DMS153 treated with DMSO at 0.1 percent for 48 hours (cell line): ENCODE measurements at regions not wholly inside any gene's neighbourhood (a gene's known extent, or its start where the extent isn't known, plus 50 kb on each side); places are given as distances from the start of the nearest gene placed in this dataset.

Experiments
- DNase-seq: peaks from one replicate; lab custom pipeline; 2025; ENCODE audit not compliant: unreplicated experiment; lab: John Stamatoyannopoulos, UW

DNA sequence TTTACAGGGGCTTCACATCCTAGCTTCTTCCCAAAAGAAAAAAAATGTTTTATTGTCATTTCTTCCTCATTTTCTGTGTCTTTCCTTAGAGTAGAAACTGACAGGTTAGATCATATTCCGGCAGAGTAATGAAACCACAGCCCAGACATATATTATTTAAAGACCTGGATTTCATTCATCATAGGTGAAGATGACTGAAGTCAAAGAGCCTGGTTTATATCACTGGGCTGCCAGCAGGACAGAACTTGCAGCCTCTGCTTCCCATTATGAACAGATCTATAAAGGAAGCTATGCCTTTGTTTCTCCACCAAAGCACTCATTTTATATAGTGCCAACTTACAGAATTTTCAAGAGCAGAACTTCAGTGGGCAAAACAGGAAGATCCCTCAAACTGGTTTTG, 137.9 kb downstream of the METTL4 start:
- DNase-seq = no peak

DNA sequence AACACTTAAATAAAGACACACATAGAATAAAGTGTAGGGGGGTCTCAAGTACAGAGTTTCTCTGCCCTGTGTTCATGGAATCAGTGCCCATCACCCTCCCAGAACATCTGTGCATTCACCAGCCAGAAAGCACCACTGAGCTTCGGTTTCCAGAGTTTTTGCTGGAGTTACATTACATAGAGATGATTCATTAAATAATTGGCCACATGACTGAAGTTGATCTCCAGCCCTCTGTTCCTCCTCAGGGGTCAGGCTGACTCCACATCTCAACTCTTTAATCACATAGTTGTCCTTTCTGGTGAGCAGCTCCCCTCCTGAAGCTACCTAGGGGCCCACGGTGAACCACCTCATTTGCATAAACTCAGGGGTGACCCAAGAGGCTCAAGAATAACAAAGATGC, 129.8 kb downstream of the METTL4 start:
- no peak for DNase-seq

DNA sequence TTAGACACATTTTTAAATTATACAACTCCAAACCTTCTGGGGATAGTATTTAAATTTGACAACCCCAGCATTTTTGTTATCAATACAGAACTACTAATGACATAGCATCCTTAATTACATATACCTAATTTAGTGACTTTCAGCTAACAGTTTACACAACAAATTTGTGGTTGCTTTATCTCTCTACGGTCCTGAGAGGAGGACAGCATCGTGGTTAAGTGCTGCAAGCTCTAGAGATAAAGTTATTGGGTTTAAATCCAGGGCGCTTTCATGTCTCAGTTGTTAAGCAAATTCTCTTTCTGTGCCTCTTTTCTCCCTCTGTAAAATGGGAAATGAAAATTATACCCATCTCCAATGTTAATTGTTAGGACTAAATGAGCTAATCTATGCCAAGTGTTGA, 129.3 kb downstream of the METTL4 start:
- no peak for DNase-seq

DNA sequence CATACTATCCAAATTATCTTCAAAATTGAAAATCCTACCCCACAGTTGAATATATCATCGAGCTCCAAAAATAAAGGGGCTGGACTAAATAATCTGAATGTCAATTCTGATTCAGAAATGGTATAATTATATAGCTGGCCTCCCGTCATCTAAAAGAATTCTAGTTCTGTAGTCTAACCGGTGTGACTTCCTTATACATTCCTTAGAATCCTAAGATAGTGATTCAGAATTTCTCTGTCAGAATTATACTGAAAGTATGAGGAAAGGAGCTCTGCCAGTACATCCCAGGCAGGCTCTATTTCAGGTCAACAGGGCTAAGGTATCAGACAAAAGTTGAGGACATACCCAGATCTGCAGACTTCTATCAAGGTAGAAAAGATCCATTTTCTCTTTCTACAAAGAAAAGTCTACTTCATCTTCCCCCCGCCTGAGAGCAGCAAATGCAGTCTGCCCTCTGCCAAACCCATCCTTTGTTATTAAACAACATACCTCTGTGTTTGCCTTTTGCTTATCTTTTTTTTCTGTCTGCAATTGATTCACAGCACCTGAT, 128.5 kb downstream of the METTL4 start:
- DNase-seq = no peak

DNA sequence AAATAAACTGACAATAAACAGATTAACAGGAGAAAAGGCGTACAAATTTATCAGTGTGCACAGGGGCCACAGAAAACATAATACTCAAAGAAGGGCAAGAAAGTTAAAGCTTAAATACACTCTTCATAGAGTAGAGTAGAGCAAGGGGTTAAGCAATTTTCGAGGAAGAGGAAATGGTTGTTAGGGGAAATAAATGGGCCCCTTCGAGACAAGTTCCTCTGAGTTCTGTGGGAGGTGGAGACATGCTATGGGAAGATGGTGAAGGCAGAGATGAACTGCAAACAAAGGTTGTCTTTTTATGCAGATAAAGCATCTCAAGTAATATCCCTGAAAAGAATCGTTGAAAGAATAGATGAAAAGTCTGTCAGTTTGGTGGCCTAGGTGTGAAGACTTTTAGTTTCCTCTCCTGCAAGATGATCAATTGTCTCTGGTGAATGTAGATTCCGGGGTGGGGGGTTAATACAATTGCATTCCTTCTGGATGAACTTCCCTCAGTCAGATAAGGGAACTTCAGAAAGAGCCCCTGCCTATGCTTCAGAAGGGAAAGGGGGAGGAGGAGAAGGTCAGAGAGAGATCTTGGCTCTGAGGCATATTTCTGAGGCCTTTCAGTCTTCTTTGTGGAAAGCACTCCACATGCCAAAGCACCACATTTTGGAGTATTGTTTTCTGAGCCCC, 127.0 kb downstream of the METTL4 start:
- no peak for DNase-seq

DNA sequence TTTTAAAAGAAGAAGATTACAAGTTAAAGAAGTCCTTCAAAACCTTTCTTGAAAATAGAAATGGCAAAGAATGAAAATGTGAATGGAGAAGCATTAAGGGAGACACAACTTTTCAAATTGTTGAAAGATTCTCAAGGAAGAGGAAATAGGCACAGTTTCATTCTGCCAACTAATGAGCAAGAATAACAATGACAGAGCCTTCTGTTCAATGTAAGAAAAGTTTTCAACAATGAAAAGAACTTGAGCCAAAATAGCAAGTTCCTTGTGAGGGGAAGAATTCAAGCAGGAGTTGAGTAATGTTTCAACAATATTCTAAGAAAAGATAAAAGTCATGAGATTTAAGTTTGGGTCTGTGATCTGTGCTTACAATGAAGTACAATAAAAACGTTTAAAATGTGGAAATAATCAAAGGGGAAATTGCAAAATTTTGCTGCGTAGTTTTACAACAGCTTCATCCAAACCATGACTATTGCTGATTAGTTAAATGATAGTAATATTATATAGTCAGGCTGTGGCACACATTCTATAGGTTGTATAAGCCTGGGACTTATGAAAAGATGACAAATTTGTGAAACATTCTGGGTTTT, 122.6 kb downstream of the METTL4 start:
- no peak for DNase-seq

DNA sequence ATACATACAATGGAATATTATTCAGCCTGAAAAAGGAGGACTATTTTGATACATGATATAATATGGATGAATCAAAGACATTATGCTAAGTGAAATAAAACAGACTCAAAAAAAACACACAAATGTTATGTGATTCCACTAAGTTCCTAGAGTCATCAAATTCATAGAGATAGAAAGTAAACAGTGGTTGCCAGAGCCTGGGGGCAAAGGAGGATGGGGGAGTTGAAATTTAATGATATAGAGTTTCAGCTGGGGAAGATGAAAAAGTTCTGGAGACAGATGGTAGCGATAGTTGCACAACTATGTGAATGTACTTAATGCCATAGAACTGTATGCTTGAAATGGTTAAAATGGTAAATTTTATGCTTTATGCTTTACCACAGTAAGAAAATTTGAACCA, 119.7 kb downstream of the METTL4 start:
- no peak for DNase-seq

DNA sequence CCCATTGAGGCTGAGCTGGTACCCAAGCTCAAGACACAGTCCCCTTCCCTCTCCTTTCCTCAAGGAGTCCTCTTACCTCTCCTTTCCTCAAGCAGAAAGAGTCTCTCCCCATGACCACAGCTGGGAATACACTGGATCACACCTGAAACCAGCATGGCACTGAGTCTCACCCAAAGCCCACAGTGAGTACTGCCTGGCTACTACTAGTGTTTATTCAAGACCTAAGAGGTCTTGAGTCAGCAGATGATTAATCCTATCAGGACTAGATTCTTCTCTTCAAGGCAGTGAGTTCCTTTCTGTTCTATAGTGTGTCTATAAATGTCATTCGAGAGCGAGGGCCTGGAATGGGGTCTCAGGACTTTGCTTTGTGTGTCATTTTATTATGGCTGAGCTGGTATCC, 111.4 kb downstream of the METTL4 start:
- no peak for DNase-seq

DNA sequence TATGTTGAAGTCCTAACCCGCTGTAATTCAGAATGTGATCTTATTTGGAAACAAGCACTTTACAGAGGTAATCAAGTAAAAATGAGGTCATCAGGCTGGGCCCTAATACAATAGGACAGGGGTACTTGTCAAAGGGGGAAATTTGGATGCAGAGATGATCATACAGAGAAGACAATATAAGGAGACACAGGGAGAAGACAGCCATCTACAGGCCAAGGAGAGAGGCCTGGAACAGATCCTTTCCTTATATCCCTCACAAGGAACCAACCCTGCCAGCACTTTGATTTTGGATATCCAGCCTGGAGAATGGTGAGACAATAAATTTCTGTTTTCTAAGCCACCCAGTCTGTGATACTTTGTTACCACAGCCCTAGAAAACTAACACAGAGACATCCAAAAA, 104.3 kb downstream of the METTL4 start:
- DNase-seq = no peak

DNA sequence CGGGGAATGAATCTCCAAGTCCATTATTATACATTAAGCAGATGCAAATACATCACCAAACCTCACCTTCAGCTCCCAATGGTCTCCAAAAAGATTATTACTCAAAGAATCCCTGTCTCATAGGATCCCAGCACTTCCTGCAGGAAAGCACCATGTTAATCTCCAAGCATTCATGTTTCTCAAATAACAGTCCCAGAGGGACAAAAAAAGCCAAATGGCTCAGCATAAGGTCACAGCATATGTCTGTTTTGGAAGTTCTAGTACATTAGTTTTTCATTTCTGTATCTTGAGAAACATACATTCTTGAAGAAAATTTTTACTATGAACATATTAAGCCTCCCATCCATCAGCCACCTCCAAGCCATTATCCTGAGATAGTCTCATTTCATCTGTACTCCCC, 103.3 kb downstream of the METTL4 start:
- DNase-seq = no peak

DNA sequence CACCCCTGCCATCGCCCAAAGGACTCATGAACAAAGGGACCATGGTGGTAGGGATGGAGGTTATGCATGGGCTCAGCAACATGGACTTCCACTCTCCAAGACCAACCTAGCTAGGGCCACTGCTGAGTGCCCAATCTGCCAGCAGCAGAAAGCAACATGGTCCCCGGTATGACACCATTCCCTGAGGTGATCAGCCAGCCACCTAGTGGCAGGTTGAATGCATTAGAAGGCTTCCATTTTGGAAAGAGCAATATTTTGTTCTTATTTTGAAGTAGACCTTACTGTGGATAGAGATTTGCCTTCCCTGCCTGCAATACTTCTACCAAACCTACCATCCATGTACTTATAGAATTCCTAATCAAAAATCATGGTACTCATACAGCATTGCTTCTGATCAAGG, 99.8 kb downstream of the METTL4 start:
- no peak for DNase-seq

DNA sequence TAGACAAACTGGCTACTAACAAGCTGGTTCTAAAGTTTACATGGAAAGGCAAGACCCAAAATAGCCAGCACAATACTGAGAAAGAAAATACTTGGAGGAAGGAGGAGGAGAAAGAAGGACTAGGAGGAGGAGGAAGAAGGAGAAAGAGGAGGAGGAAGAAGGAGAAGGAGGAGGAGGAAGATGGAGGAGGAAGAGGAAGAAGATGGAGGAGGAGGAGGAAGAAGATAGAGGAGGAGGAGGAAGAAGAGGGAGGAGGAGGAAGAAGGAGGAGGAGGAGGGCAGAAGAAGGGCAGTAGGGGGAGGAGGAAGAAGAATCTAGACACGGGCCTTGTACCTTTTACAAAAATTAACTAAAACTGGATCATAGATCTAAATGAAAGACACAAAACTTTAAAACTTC, 92.6 kb downstream of the METTL4 start:
- no peak for DNase-seq

DNA sequence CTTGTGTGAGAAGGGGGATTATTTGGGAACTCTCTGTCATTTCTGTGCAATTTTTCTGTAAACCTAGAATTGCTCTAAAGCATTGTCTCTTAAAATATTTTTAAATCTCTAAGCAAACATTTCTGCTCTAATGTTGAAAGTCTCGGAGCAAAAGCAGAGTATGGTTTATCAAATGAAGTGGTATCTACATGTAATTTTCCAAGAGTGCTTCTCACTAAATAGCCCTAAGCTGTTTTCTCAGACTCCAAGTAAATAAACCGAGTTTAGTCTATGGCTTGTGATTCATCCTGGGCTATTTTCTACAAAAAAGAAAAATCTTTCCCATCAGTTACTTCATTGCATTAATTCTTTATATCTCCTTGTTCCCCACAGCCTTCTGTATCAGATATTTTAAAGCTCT, 90.8 kb downstream of the METTL4 start:
- no peak for DNase-seq

DNA sequence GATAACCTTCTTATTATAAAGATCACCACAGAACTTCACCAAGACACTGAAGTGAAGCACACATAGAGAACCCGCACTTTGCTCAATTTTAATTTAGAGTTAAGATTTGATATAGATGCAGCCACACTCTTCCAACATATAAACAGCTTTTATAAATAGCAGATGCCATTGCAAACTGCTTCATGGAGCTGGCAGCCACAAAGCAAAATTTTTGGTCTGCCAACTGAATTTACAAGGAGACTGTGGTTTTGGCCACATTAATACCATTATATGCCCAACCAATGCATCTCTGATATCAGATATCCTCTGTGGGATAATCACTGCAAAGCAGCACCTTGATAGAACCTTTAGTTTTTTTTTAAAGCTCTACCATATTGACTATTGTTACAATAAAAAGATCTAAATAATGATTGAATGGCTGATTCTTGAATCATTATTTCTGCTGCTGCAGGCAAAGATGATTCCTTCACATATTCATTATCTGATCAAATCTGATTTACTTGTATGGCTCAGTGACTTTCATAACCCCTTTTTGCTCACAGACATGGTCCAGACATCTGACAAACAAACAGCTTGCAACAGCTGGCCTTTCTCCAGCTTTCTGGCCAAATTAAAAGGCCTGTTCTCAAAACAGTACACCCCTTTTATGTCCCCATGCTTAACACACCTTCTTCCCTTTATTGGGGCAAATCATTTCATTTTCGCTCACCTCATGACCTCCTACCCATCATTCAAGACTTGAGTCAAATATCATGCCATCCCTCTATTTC, 88.4 kb downstream of the METTL4 start:
- no peak for DNase-seq

DNA sequence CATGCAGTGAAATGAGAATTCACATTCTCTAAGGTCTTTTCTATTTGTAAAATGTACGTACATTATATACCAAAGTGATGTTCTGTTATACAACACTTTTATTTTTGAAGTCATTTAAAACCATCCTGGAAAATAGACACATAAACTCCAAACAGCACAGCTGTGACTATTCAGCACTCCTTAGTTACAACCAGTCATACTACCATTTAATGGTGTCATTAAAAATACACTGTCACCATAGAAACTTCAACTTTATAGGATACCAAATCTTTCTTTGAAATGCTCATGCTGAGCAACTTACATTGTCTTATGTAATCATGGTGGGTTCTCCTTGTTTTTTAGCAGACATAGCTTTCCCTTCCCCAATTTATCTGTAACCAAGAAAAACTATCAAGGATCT, 85.3 kb downstream of the METTL4 start:
- no peak for DNase-seq

DNA sequence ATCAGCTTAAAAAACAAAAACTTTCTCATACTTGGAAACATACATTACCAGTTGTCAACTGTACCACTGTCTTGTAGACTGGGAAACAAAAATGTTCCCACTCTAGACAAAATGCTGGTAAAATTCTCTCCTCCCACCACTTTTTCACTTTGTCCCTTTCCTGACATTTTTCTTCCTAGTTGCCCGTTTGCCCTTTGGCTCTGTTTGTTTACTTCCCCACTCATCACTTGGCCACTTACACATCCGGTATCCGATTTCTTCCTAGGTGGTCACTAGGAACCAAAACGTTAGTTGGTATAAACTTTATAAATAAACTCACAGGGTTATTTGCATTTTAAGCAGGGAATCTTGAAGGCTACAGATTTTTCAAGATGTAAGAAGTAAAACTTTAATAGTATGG, 84.9 kb downstream of the METTL4 start:
- no peak for DNase-seq
